ENCODE measurements at regions not wholly inside any gene's neighbourhood (a gene's known extent, or its start where the extent isn't known, plus 50 kb on each side); places are given as distances from the start of the nearest gene placed in this dataset.

DNA sequence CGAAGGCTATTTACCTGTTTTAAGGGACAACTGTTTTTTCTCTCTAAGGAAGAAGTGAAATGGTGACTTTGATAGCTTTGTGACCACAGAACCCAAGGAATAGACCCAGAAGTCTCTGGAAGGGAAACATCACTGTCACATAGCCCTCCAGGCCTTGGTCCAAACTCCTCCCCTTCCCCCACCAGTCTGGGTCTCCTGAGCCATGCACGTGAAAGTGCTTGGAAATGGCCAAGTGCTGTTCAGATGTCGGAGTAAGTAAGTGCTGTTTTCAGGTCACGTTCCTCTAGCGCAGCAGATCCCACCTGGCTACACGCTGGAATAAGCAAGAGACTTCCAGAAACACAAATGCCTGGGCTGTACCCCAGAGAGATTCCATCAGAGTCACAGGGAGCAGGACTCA, 73.0 kb upstream of the AFF3 start:
- TF ChIP-seq, protein P1, sequence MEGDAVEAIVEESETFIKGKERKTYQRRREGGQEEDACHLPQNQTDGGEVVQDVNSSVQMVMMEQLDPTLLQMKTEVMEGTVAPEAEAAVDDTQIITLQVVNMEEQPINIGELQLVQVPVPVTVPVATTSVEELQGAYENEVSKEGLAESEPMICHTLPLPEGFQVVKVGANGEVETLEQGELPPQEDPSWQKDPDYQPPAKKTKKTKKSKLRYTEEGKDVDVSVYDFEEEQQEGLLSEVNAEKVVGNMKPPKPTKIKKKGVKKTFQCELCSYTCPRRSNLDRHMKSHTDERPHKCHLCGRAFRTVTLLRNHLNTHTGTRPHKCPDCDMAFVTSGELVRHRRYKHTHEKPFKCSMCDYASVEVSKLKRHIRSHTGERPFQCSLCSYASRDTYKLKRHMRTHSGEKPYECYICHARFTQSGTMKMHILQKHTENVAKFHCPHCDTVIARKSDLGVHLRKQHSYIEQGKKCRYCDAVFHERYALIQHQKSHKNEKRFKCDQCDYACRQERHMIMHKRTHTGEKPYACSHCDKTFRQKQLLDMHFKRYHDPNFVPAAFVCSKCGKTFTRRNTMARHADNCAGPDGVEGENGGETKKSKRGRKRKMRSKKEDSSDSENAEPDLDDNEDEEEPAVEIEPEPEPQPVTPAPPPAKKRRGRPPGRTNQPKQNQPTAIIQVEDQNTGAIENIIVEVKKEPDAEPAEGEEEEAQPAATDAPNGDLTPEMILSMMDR (conservative IDR thresholded peaks at IDR 0.05; ENCODE audit: low read depth, low read length): no peak
- no peak for TF ChIP-seq USF2 (IDR thresholded peaks at IDR 0.05; ENCODE audit: low read depth, low read length)
- no peak for TF ChIP-seq RAD21 (IDR thresholded peaks at IDR 0.05; ENCODE audit: low read length)
- no peak for TF ChIP-seq POLR2A (IDR thresholded peaks at IDR 0.05; ENCODE audit: low read depth, low read length)
- TF ChIP-seq FOS (IDR thresholded peaks at IDR 0.05; ENCODE audit: low read depth, low read length): no peak
- no peak for TF ChIP-seq BHLHE40 (IDR thresholded peaks at IDR 0.05; ENCODE audit: low read depth, low read length)
- TF ChIP-seq MAFK (IDR thresholded peaks at IDR 0.05; ENCODE audit: low read depth, low read length): no peak
- TF ChIP-seq, protein P2, sequence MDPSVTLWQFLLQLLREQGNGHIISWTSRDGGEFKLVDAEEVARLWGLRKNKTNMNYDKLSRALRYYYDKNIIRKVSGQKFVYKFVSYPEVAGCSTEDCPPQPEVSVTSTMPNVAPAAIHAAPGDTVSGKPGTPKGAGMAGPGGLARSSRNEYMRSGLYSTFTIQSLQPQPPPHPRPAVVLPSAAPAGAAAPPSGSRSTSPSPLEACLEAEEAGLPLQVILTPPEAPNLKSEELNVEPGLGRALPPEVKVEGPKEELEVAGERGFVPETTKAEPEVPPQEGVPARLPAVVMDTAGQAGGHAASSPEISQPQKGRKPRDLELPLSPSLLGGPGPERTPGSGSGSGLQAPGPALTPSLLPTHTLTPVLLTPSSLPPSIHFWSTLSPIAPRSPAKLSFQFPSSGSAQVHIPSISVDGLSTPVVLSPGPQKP (IDR thresholded peaks at IDR 0.05; ENCODE audit: borderline replicate concordance, low read depth, low read length): no peak
- no peak for TF ChIP-seq MXI1 (IDR thresholded peaks at IDR 0.05; ENCODE audit: borderline replicate concordance, low read depth, low read length)
- no peak for TF ChIP-seq MAZ (IDR thresholded peaks at IDR 0.05; ENCODE audit: borderline replicate concordance, low read depth, low read length)
- no peak for TF ChIP-seq CEBPB (IDR thresholded peaks at IDR 0.05; ENCODE audit: low read depth, low read length)
- TF ChIP-seq RFX5 (IDR thresholded peaks at IDR 0.05; ENCODE audit: low read depth, low read length): no peak
- no peak for TF ChIP-seq SMC3 (IDR thresholded peaks at IDR 0.05; ENCODE audit: low read depth, low read length)

Measured in IMR-90 (cell line).